Loucy (cell line): ENCODE measurements at regions not wholly inside any gene's neighbourhood (a gene's known extent, or its start where the extent isn't known, plus 50 kb on each side); places are given as distances from the start of the nearest gene placed in this dataset.

Experiments
- CTCF ChIP-seq: fragments of 200-600 bp; sonication (generic); conservative IDR thresholded peaks from 2 replicates; pipeline ENCODE4 v1.5.1; 2014; ENCODE audit warnings: mild to moderate bottlenecking, antibody characterized with exemption, low read length
- EZH2phosphoT487 ChIP-seq: fragments of 200-600 bp; IDR thresholded peaks from 2 replicates; pipeline ENCODE4 v1.6.1; 2018; ENCODE audit warnings: antibody characterized with exemption, mild to moderate bottlenecking, moderate library complexity, borderline replicate concordance

- TF ChIP-seq CTCF, result no peak
- no peak for TF ChIP-seq EZH2phosphoT487
These were observed 92.3 kb downstream of the TNFSF13B start for GRCh38 chr13:108361769-108362168.
